ENCODE measurements at regions not wholly inside any gene's neighbourhood (a gene's known extent, or its start where the extent isn't known, plus 50 kb on each side); places are given as distances from the start of the nearest gene placed in this dataset.

DNA sequence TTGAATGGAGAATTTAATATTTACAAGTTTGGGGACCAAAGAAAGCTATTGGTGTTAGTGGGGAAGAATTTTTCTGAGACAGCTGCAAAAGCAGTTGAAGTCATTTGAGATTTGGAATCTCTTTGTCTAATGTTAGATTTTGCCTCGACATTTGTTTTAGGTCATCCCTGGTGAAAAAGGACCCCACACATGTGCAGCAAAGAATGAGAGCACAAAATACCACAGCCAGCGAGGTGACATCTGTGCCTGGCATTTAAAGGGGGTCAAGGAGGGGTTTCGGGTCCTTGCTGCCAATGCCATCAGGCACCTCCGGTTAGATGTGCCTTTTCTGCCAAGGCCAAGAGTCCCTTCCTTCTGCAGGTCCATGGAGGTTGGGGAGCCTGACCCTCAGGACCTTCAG lies 173.3 kb downstream of the TRIB2 start:
- no peak overlapping the region for H3K27ac ChIP-seq (ENCODE audit: low read length in 2 of 2)
- H2AFZ ChIP-seq (ENCODE audit: insufficient read depth, low read depth, low read length, poor library complexity, severe bottlenecking), result no peak overlapping the region
- ChIA-PET CTCF (no interaction called here), POLR2A (no interaction called here)
- intact Hi-C loops (cut with micrococcal nuclease), result no loop called here
- no peak for DNase-seq
- H3K79me2 ChIP-seq (ENCODE audit: control insufficient read depth, insufficient read depth, low read length), result no peaks in the 10 kb centered on the region
- no peak overlapping the region for H3K9ac ChIP-seq (ENCODE audit: low read length)
- no peak for ATAC-seq (ENCODE audit: low read depth)
- TF ChIP-seq EZH2 (IDR thresholded peaks at IDR 0.05; ENCODE audit: borderline replicate concordance, insufficient read depth, low read depth, low read length, poor library complexity, severe bottlenecking), result no peak
- TF ChIP-seq, protein P1, sequence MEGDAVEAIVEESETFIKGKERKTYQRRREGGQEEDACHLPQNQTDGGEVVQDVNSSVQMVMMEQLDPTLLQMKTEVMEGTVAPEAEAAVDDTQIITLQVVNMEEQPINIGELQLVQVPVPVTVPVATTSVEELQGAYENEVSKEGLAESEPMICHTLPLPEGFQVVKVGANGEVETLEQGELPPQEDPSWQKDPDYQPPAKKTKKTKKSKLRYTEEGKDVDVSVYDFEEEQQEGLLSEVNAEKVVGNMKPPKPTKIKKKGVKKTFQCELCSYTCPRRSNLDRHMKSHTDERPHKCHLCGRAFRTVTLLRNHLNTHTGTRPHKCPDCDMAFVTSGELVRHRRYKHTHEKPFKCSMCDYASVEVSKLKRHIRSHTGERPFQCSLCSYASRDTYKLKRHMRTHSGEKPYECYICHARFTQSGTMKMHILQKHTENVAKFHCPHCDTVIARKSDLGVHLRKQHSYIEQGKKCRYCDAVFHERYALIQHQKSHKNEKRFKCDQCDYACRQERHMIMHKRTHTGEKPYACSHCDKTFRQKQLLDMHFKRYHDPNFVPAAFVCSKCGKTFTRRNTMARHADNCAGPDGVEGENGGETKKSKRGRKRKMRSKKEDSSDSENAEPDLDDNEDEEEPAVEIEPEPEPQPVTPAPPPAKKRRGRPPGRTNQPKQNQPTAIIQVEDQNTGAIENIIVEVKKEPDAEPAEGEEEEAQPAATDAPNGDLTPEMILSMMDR (IDR thresholded peaks at IDR 0.05), result no peak
- Mint-ChIP-seq H3K27me3 (peaks cover 9% of the 10 kb centered on the region), H3K4me3 (no peak overlapping the region), H3K4me1 (no peaks in the 10 kb centered on the region), H3K9me3 (ENCODE audit: insufficient read depth) (peaks cover 7% of the 10 kb centered on the region), H3K27ac (no peak overlapping the region)
- no peak overlapping the region for H3K4me3 ChIP-seq (ENCODE audit: control extremely low read depth in 1 of 5, extremely low read depth in 1 of 5, insufficient read depth in 1 of 5, low read depth in 2 of 5, low read length in 4 of 5)
- WGBS (ENCODE audit: insufficient coverage), result 93% methylated on average over 4 of the region's 4 CpGs
- H3K4me2 ChIP-seq (replicated peaks; ENCODE audit: low read depth, low read length, poor library complexity, severe bottlenecking), result no peak overlapping the region
- H3K36me3 ChIP-seq (replicated peaks in 1 of 2; ENCODE audit: control extremely low read depth in 1 of 2, control insufficient read depth in 1 of 2, extremely low read depth in 1 of 2, insufficient read depth in 2 of 2, low read length in 1 of 2), result no peaks in the 10 kb centered on the region
- no peaks in the 10 kb centered on the region for H3K4me1 ChIP-seq (ENCODE audit: control insufficient read depth in 2 of 2, insufficient read depth in 2 of 2, low read length in 2 of 2)
- H4K20me1 ChIP-seq (ENCODE audit: control insufficient read depth, insufficient read depth, low read length, poor library complexity, severe bottlenecking), result no peaks in the 10 kb centered on the region
- peaks cover 0 to 2% (median 0%) of the 10 kb centered on the region in 4 experiments for H3K27me3 ChIP-seq (replicated peaks in 1 of 4; ENCODE audit: control extremely low read depth in 1 of 4, control insufficient read depth in 3 of 4, insufficient read depth in 4 of 4, low read length in 3 of 4)
- peaks cover 0 to 7% (median 4%) of the 10 kb centered on the region in 3 donors for H3K9me3 ChIP-seq (ENCODE audit: control extremely low read depth in 1 of 3, control insufficient read depth in 2 of 3, insufficient read depth in 1 of 3, low read length in 2 of 3)

DNA sequence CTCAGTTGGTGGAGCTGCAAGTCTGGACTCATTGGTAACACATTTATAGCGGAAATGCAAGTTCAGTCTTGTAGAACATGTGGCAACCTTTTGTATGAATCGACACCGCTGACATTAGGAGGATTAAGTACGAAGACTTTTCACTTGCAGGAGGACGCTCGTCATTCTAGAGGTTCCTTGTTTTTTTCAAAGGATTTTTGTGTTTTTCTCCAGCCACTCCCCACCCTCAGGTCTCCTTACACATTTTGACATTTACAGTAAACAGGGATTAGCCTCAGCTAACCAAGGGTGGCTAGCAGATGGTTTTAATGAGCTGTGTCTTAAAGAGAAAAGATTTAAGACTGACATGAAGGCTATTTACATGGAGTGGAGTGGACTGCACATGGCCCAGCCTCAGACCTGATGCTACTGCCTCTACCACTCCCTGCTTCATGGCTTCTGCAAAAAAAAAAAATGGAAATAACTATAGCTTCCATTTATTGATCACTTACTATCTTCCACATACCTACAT lies 173.8 kb downstream of the TRIB2 start:
- peaks cover 0 to 2% (median 0%) of the 10 kb centered on the region in 4 experiments for H3K27me3 ChIP-seq (replicated peaks in 1 of 4; ENCODE audit: control extremely low read depth in 1 of 4, control insufficient read depth in 3 of 4, insufficient read depth in 4 of 4, low read length in 3 of 4)
- POLR2A ChIA-PET, result no interaction called here
- H3K4me1 ChIP-seq (ENCODE audit: control insufficient read depth in 2 of 2, insufficient read depth in 2 of 2, low read length in 2 of 2), result no peaks in the 10 kb centered on the region
- H3K4me2 ChIP-seq (replicated peaks; ENCODE audit: low read depth, low read length, poor library complexity, severe bottlenecking), result no peak overlapping the region
- no peaks in the 10 kb centered on the region for H3K79me2 ChIP-seq (ENCODE audit: control insufficient read depth, insufficient read depth, low read length)
- intact Hi-C loops (cut with micrococcal nuclease), result no loop called here
- no peak for TF ChIP-seq EZH2 (IDR thresholded peaks at IDR 0.05; ENCODE audit: borderline replicate concordance, insufficient read depth, low read depth, low read length, poor library complexity, severe bottlenecking)
- TF ChIP-seq, protein P1 (IDR thresholded peaks at IDR 0.05), result no peak
- peaks cover 7% of the 10 kb centered on the region for H3K9me3 Mint-ChIP-seq (ENCODE audit: insufficient read depth)
- H3K27ac ChIP-seq (ENCODE audit: low read length in 2 of 2), result no peak overlapping the region
- no peaks in the 10 kb centered on the region for H3K4me1 Mint-ChIP-seq
- no peak for ATAC-seq (ENCODE audit: low read depth)
- no peak overlapping the region for H2AFZ ChIP-seq (ENCODE audit: insufficient read depth, low read depth, low read length, poor library complexity, severe bottlenecking)
- H3K27me3 Mint-ChIP-seq, result peaks cover 12% of the 10 kb centered on the region
- CTCF ChIA-PET, result no interaction called here
- no peaks in the 10 kb centered on the region for H3K36me3 ChIP-seq (replicated peaks in 1 of 2; ENCODE audit: control extremely low read depth in 1 of 2, control insufficient read depth in 1 of 2, extremely low read depth in 1 of 2, insufficient read depth in 2 of 2, low read length in 1 of 2)
- no peaks in the 10 kb centered on the region for H4K20me1 ChIP-seq (ENCODE audit: control insufficient read depth, insufficient read depth, low read length, poor library complexity, severe bottlenecking)
- no peak overlapping the region for H3K4me3 ChIP-seq (ENCODE audit: control extremely low read depth in 1 of 5, extremely low read depth in 1 of 5, insufficient read depth in 1 of 5, low read depth in 2 of 5, low read length in 4 of 5)
- H3K9ac ChIP-seq (ENCODE audit: low read length), result no peak overlapping the region
- peaks cover 0 to 7% (median 4%) of the 10 kb centered on the region in 3 donors for H3K9me3 ChIP-seq (ENCODE audit: control extremely low read depth in 1 of 3, control insufficient read depth in 2 of 3, insufficient read depth in 1 of 3, low read length in 2 of 3)
- H3K27ac Mint-ChIP-seq, result no peak overlapping the region
- H3K4me3 Mint-ChIP-seq, result no peak overlapping the region
- no peak for DNase-seq
- WGBS (ENCODE audit: insufficient coverage), result 93% methylated on average over 6 of the region's 6 CpGs

Measured in B cell (primary cell).